Lung (tissue), 11 donors: ENCODE measurements at regions not wholly inside any gene's neighbourhood (a gene's known extent, or its start where the extent isn't known, plus 50 kb on each side); places are given as distances from the start of the nearest gene placed in this dataset.

ENCODE experiments used
- ATAC-seq: fragments of 200-7000 bp; cut with Tn5 transposase; one replicate; pipeline ENCODE4 v1.9.1; 2020; ENCODE audit warnings: moderate number of reproducible peaks; ENCODE audit not compliant: insufficient read depth, low FRiP score
- DNase-seq, 3 donors: peaks; one replicate each; pipeline ENCODE4 v3.0.0-alpha.2; 2013 to 2017
- H3K27ac ChIP-seq, 2 donors: one replicate each; pipeline ENCODE4 v1.5.1; 2013; ENCODE audit warnings: mild to moderate bottlenecking in 2 of 2, moderate library complexity in 2 of 2, control low read depth in 1 of 2, inconsistent platforms in 1 of 2, low read depth in 1 of 2, low read length in 1 of 2
- H3K27me3 ChIP-seq, 3 donors: one replicate each; pipeline ENCODE4 v1.5.1; 2013; ENCODE audit warnings: low read length in 2 of 3; ENCODE audit not compliant: control insufficient read depth in 3 of 3, insufficient read depth in 3 of 3
- H3K36me3 ChIP-seq, 4 donors: one replicate each; pipeline ENCODE4 v1.5.1; 2013; ENCODE audit warnings: low read length in 4 of 4, mild to moderate bottlenecking in 1 of 4, moderate library complexity in 1 of 4; ENCODE audit not compliant: control insufficient read depth in 4 of 4, insufficient read depth in 4 of 4
- H3K4me1 ChIP-seq, 5 donors: one replicate each; pipeline ENCODE4 v1.5.1; 2013; ENCODE audit warnings: low read length in 5 of 5, mild to moderate bottlenecking in 2 of 5, moderate library complexity in 1 of 5; ENCODE audit not compliant: control insufficient read depth in 5 of 5, insufficient read depth in 5 of 5
- H3K4me3 ChIP-seq: one replicate; pipeline ENCODE4 v1.5.1; 2013; ENCODE audit warnings: mild to moderate bottlenecking, control low read depth, moderate library complexity
- H3K9ac ChIP-seq, 2 donors: one replicate each; pipeline ENCODE4 v1.5.1; 2013; ENCODE audit warnings: low read length in 2 of 2, control low read depth in 1 of 2; ENCODE audit not compliant: insufficient read depth in 1 of 2
- H3K9me3 ChIP-seq, 4 donors: one replicate each; pipeline ENCODE4 v1.5.1; 2013; ENCODE audit warnings: low read length in 3 of 4, mild to moderate bottlenecking in 1 of 4, moderate library complexity in 1 of 4; ENCODE audit not compliant: control insufficient read depth in 4 of 4, insufficient read depth in 3 of 4
- WGBS, 2 donors: extraction: QIAGEN DNeasy Blood & Tissue Kit; methylation state at CpG; one replicate each; pipeline ENCODE4 v1.1.7; 2013; 5-methylcytosine and 5-hydroxymethylcytosine counted together
- TF ChIP-seq, protein P1 (sequence below): IDR thresholded peaks from 2 replicates; pipeline ENCODE4 v1.5.1; 2012; ENCODE audit warnings: mild to moderate bottlenecking; ENCODE audit errors: control extremely low read depth, extremely low read depth
- donor health status: control.
- donor health status: control.
- donor health status: Bipolar disorder and iron deficiency.
- donor health status: healthy.
- donor health status: DM: yes; HTN: yes; CAD: no.

DNA sequence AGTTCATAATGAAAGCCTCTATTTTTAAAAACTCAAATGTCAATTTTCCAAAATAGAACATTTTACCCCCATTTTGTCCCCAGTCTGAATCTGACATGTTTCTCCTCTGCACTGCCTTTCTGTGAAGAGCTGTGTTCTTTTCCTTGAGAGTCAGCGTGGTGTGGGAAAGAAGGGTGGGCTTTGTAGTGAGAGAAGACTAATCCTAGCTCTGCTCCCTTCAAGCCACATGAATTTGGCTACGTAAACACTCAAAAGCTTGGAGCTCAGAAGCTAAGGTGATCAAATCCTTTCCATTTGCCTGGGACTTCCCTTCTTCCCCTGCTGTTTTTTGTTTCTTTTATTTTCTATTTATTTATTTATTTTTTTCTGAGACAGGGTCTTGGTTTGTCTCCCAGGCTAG lies 598.5 kb downstream of the TLR4 start:
- no peaks in the 10 kb centered on the region for H3K9me3 ChIP-seq
- H3K4me3 ChIP-seq: no peak overlapping the region
- no peaks in the 10 kb centered on the region for H3K4me1 ChIP-seq
- H3K36me3 ChIP-seq: no peaks in the 10 kb centered on the region
- TF ChIP-seq, protein P1, sequence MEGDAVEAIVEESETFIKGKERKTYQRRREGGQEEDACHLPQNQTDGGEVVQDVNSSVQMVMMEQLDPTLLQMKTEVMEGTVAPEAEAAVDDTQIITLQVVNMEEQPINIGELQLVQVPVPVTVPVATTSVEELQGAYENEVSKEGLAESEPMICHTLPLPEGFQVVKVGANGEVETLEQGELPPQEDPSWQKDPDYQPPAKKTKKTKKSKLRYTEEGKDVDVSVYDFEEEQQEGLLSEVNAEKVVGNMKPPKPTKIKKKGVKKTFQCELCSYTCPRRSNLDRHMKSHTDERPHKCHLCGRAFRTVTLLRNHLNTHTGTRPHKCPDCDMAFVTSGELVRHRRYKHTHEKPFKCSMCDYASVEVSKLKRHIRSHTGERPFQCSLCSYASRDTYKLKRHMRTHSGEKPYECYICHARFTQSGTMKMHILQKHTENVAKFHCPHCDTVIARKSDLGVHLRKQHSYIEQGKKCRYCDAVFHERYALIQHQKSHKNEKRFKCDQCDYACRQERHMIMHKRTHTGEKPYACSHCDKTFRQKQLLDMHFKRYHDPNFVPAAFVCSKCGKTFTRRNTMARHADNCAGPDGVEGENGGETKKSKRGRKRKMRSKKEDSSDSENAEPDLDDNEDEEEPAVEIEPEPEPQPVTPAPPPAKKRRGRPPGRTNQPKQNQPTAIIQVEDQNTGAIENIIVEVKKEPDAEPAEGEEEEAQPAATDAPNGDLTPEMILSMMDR: no peak
- no peaks in the 10 kb centered on the region for H3K27me3 ChIP-seq
- H3K9ac ChIP-seq: no peak overlapping the region
- 71 to 89% methylated on average over 2 of the region's 2 CpGs for WGBS, 2 donors
- H3K27ac ChIP-seq: no peak overlapping the region
- DNase-seq (no peak), ATAC-seq (no peak)

DNA sequence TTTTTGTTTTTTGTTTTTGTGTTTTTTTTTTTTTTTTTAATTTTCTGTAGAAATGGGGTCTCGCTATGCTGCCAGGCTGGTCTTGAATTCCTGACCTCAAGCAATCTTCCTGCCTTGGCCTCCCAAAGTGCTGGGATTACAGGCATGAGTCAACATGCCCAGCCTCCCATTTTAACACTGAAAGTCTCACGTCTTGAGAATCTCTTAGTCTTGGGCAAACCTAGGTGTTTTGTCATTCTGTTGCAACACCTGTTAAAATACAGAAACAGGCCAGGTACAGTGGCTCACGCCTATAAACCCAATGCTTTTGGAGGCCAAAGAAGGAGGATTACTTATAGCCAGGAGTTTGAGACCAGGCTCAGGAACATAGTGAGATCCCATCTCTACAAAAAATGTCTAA lies 599.0 kb downstream of the TLR4 start:
- Histone ChIP-seq H3K27me3 (no peaks in the 10 kb centered on the region), H3K36me3 (no peaks in the 10 kb centered on the region), H3K4me1 (no peaks in the 10 kb centered on the region), H3K27ac (no peak overlapping the region), H3K9me3 (no peaks in the 10 kb centered on the region), H3K4me3 (no peak overlapping the region), H3K9ac (no peak overlapping the region)
- no peak for DNase-seq
- WGBS, 2 donors: 56 to 61% methylated on average over 3 of the region's 3 CpGs
- ATAC-seq: no peak
- TF ChIP-seq, protein P1: no peak

- no peaks in the 10 kb centered on the region for H3K9me3 ChIP-seq
- no peaks in the 10 kb centered on the region for H3K4me1 ChIP-seq
- H3K9ac ChIP-seq: no peak overlapping the region
- no peaks in the 10 kb centered on the region for H3K27me3 ChIP-seq
- no peaks in the 10 kb centered on the region for H3K36me3 ChIP-seq
- 43 to 62% methylated on average over 1 of the region's 1 CpG for WGBS, 2 donors
- DNase-seq: no peak
- no peak for ATAC-seq
- H3K27ac ChIP-seq: no peak overlapping the region
- TF ChIP-seq, protein P1: no peak
- H3K4me3 ChIP-seq: no peak overlapping the region
These were observed 601.1 kb downstream of the TLR4 start for GRCh38 chr9:118305331-118305730.

DNA sequence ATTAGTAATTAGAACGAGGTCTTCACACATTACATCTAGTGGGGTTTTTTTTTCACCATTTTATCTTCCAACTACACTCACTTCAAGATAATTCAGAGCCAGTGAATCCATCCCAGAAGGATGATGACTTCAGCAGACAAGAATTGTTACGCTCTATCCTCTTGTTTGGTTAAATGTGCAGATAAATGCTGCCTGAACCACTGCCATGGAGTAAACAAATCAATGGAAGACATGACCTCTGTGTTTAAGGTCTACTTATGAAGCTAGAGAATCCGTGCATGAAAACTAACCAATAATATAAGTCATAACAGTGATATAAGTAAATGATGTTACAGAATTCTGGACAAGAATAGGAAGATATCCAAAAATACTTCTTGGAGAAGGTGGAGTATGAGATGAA lies 602.6 kb downstream of the TLR4 start:
- DNase-seq (no peak), ATAC-seq (no peak)
- Histone ChIP-seq H3K4me1 (no peaks in the 10 kb centered on the region), H3K4me3 (no peak overlapping the region), H3K27me3 (no peaks in the 10 kb centered on the region), H3K9me3 (no peaks in the 10 kb centered on the region), H3K36me3 (no peaks in the 10 kb centered on the region), H3K9ac (no peak overlapping the region), H3K27ac (no peak overlapping the region)
- TF ChIP-seq, protein P1: no peak
- WGBS, 2 donors: 54 to 69% methylated on average over 3 of the region's 3 CpGs
